AG09319 (cell line): ENCODE measurements at regions not wholly inside any gene's neighbourhood (a gene's known extent, or its start where the extent isn't known, plus 50 kb on each side); places are given as distances from the start of the nearest gene placed in this dataset.

Experiments used
- DNase-seq: peaks from one replicate; pipeline ENCODE4 v3.0.0-alpha.2; 2010; ENCODE audit warnings: low read depth; ENCODE audit errors: extremely low read depth
- CTCF ChIP-seq: IDR thresholded peaks from 2 replicates; pipeline ENCODE4 v1.5.1; 2011; ENCODE audit warnings: low read depth, mild to moderate bottlenecking, inconsistent platforms, low read length, moderate library complexity

DNA sequence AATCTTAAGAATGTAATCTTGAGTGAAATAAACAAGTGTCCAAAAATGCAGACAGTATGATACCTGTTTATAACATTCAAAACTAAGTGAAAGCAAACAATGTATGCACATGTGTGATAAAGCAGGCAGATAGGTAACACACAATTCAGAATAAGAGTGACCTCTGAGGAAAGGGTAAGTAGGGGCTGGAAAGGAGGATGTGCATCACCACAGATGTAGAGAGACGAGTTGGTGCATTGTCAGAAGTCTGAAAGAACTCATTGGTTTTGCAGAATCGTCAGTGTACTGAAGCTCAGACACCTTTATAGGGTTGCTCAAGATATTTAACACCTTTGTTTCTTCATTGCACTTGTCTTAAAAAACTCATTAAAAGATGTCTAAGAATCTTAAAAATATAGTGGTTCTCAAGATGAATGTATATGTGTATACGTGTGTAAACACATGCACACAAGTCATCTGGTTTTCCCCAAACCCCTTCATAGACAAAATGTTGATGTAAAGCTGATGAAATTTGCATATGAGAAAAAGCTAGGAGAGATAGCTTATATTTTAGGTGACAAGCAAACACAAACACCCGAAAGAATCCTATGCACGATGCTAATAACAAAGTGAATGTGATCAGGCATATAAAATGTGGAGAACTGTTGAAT lies 197.6 kb upstream of the MEF2C start:
- no peak for TF ChIP-seq CTCF
- DNase-seq = no peak

DNA sequence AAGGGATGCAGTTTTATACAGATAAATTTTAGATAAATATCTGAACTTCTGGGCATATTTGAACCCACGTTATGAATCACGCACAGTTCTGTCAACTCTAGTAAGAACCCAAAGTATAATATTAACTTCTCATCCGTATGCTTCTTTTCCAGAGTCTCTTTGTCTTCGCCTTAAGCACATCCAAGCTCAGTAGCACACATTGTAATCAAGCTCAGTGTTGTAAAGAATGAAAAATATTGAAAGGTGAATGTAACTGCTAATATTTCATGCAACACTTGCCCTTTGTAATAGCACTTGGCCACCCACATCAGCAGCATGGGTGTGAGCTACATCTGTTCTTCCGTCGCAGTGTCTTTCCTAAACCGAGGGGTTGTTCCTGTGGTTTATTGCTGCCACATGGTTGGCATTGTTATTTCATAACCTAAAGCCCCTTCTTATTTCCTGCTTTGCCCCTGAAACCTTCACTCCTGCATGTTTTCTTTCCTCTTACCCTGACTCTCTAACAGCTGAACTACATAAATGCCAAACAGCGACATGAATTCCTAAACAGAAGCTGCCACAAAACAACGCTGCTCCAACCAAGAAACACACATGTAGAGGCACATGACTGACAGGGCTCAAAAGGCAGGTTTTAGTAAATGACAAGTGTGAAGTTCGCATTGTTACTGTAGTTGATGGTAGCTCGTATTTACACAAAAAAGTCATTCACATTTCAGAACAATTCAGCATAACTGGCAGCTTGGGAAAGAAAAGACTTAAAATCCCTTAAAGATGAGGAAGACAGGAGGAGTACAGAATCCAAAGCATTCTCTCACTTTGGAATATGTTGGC lies 190.1 kb upstream of the MEF2C start:
- TF ChIP-seq CTCF = no peak

GRCh38 chr5:89071941-89072331 lies 189.0 kb upstream of the MEF2C start:
- no peak for TF ChIP-seq CTCF
- no peak for DNase-seq

More for the DNA sequence above, 190.1 kb upstream of the MEF2C start:
- DNase-seq = no peak

DNA sequence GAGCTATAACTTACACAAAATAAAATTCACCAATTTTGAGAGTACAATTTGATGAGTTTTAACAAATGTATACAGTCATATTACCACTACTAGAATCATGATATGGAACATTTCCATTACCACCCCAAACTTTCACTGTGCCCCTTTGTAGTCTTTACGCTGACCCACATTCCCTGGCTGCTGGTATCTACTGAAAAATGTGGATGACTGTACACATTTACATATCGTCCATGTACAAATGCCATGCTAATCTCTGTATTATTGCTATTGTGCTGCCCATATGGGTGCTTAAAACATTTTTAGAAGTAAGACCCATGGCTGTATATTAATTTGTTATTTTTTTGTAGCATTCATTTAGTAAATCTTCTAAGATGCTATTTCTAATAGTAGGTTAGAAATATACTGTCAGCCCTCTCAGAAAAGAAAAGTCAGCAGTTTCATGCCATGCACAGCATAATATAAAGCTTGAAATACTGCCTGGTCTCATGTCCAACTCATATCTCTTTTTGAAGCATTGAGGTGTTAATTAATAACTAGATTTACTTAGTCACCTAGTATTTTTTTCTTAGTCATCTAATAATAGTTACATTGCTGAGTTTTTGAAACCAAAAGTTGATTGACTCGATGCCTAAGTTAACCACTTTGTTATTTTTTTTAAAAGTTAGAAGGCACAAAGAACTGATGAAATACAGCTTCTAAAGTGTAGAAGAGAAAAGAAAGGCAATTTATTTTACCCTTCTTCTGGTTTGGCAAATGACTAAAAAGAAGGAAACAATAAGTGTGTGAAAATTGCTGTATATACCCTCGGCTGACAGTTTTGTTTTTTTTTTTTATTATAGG lies 188.3 kb upstream of the MEF2C start:
- DNase-seq = no peak
- TF ChIP-seq CTCF = no peak

GRCh38 chr5:89069591-89069990 lies 186.6 kb upstream of the MEF2C start:
- no peak for TF ChIP-seq CTCF

DNA sequence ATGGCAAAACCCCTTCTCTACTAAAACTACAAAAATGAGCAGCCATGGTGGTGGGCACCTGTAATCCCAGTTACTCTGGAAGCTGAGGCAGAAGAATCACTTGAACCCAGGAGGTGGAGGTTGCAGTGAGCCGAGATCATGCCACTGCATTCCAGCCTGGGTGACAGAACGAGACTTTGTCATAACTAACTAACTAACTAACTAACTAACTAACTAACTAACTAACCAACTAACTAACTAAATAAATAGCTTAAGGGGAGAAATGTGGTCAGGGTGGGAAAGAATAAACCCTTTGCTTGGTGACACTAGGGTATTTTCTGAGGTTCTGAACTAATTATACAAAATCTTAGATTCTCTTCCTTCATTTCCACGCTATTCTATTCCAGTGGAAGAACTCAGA lies 184.4 kb upstream of the MEF2C start:
- no peak for TF ChIP-seq CTCF
- DNase-seq = no peak

More at GRCh38 chr5:89069591-89069990, 186.6 kb upstream of the MEF2C start:
- DNase-seq = no peak

- TF ChIP-seq CTCF = no peak
- DNase-seq = no peak
These were observed 182.9 kb upstream of the MEF2C start for GRCh38 chr5:89065919-89066318.
